ENCODE measurements at regions not wholly inside any gene's neighbourhood (a gene's known extent, or its start where the extent isn't known, plus 50 kb on each side); places are given as distances from the start of the nearest gene placed in this dataset.
"Not testable (repeated sequence)": the region's sequence is repeated elsewhere in the genome, so short reads cannot be mapped to it uniquely, and the experiment has no call there.

GRCh38 chr4:95779447-95779846 lies 60.4 kb upstream of the PDHA2 start:
- no peak overlapping the region for H3K4me3 Mint-ChIP-seq

GRCh38 chr4:95778666-95779065 lies 61.2 kb upstream of the PDHA2 start:
- Histone ChIP-seq H3K79me2 (ENCODE audit: low read depth) (no peaks in the 10 kb centered on the region), H3K4me2 (no peak overlapping the region), H3K4me1 (no peaks in the 10 kb centered on the region), H3F3A (ENCODE audit: low read depth) (no peaks in the 10 kb centered on the region), H3K36me3 (no peaks in the 10 kb centered on the region), H3K9me3 (ENCODE audit: low read depth) (no peaks in the 10 kb centered on the region), H3K27ac (no peak overlapping the region), H3K9ac (no peak overlapping the region), H3K27me3 (no peaks in the 10 kb centered on the region), H2AFZ (replicated peaks) (no peak overlapping the region), H3K4me3 (no peak overlapping the region), H4K20me1 (ENCODE audit: low read depth) (no peaks in the 10 kb centered on the region)
- TF ChIP-seq EZH2phosphoT487 (IDR thresholded peaks at IDR 0.05) (no peak), EZH2 (IDR thresholded peaks at IDR 0.05) (no peak), CTCF (IDR thresholded peaks at IDR 0.05) (no peak)
- H3K4me3 Mint-ChIP-seq = no peak overlapping the region
- no peaks in the 10 kb centered on the region for H3K4me1 Mint-ChIP-seq
- H3K36me3 Mint-ChIP-seq = no peaks in the 10 kb centered on the region
- H3K27ac Mint-ChIP-seq = no peak overlapping the region
- H3K9me3 Mint-ChIP-seq = peaks cover 6% of the 10 kb centered on the region
- H3K27me3 Mint-ChIP-seq (ENCODE audit: insufficient read depth, low read depth) = no peaks in the 10 kb centered on the region
- no peak for DNase-seq (ENCODE audit: low spot score)

More at GRCh38 chr4:95779447-95779846, 60.4 kb upstream of the PDHA2 start:
- H3K4me1 ChIP-seq = no peaks in the 10 kb centered on the region
- TF ChIP-seq EZH2 (IDR thresholded peaks at IDR 0.05) (no peak), CTCF (IDR thresholded peaks at IDR 0.05) (no peak), EZH2phosphoT487 (IDR thresholded peaks at IDR 0.05) (no peak)
- no peak overlapping the region for H3K9ac ChIP-seq
- H2AFZ ChIP-seq (replicated peaks) = no peak overlapping the region
- H3K4me3 ChIP-seq = no peak overlapping the region
- no peaks in the 10 kb centered on the region for H3K27me3 Mint-ChIP-seq (ENCODE audit: insufficient read depth, low read depth)
- H3K27ac Mint-ChIP-seq = no peak overlapping the region
- H3K4me1 Mint-ChIP-seq = no peaks in the 10 kb centered on the region
- no peak overlapping the region for H3K4me2 ChIP-seq
- H3K27me3 ChIP-seq = no peaks in the 10 kb centered on the region
- no peaks in the 10 kb centered on the region for H3F3A ChIP-seq (ENCODE audit: low read depth)
- H3K36me3 Mint-ChIP-seq = no peaks in the 10 kb centered on the region
- no peak overlapping the region for H3K27ac ChIP-seq
- H4K20me1 ChIP-seq (ENCODE audit: low read depth) = no peaks in the 10 kb centered on the region
- no peaks in the 10 kb centered on the region for H3K36me3 ChIP-seq
- no peaks in the 10 kb centered on the region for H3K79me2 ChIP-seq (ENCODE audit: low read depth)
- no peak for DNase-seq (ENCODE audit: low spot score)
- peaks cover 6% of the 10 kb centered on the region for H3K9me3 Mint-ChIP-seq
- H3K9me3 ChIP-seq (ENCODE audit: low read depth) = no peaks in the 10 kb centered on the region

- H3K9me3 Mint-ChIP-seq = peaks cover 11% of the 10 kb centered on the region
- not testable (repeated sequence) for H3K27ac ChIP-seq; H3K79me2 ChIP-seq (ENCODE audit: low read depth); H3K36me3 Mint-ChIP-seq; H4K20me1 ChIP-seq (ENCODE audit: low read depth); H3K9me3 ChIP-seq (ENCODE audit: low read depth); H3K9ac ChIP-seq; H3K4me3 Mint-ChIP-seq; H3K27me3 ChIP-seq; DNase-seq (ENCODE audit: low spot score); H2AFZ ChIP-seq (replicated peaks); H3K4me1 ChIP-seq; H3K4me1 Mint-ChIP-seq; H3K4me3 ChIP-seq; H3K27me3 Mint-ChIP-seq (ENCODE audit: insufficient read depth, low read depth); H3F3A ChIP-seq (ENCODE audit: low read depth); H3K27ac Mint-ChIP-seq; H3K36me3 ChIP-seq; H3K4me2 ChIP-seq
Observed at GRCh38 chr4:95770605-95771004, 69.3 kb upstream of the PDHA2 start.

- no peak overlapping the region for H3K4me3 ChIP-seq
- H2AFZ ChIP-seq (replicated peaks) = no peak overlapping the region
- H3K4me2 ChIP-seq = no peak overlapping the region
- H3F3A ChIP-seq (ENCODE audit: low read depth) = no peaks in the 10 kb centered on the region
- H3K9me3 ChIP-seq (ENCODE audit: low read depth) = no peaks in the 10 kb centered on the region
- H3K4me3 Mint-ChIP-seq = no peak overlapping the region
- no peaks in the 10 kb centered on the region for H3K27me3 Mint-ChIP-seq (ENCODE audit: insufficient read depth, low read depth)
- H3K27ac Mint-ChIP-seq = no peak overlapping the region
- H3K27me3 ChIP-seq = no peaks in the 10 kb centered on the region
- H3K36me3 ChIP-seq = no peaks in the 10 kb centered on the region
- peaks cover 2% of the 10 kb centered on the region for H3K9me3 Mint-ChIP-seq
- H3K36me3 Mint-ChIP-seq = no peaks in the 10 kb centered on the region
- H3K9ac ChIP-seq = no peak overlapping the region
- no peaks in the 10 kb centered on the region for H3K4me1 ChIP-seq
- no peak for DNase-seq (ENCODE audit: low spot score)
- H3K27ac ChIP-seq = no peak overlapping the region
- H3K79me2 ChIP-seq (ENCODE audit: low read depth) = no peaks in the 10 kb centered on the region
- TF ChIP-seq EZH2 (IDR thresholded peaks at IDR 0.05) (no peak), CTCF (IDR thresholded peaks at IDR 0.05) (no peak), EZH2phosphoT487 (IDR thresholded peaks at IDR 0.05) (no peak)
- H4K20me1 ChIP-seq (ENCODE audit: low read depth) = no peaks in the 10 kb centered on the region
- H3K4me1 Mint-ChIP-seq = peaks cover 6% of the 10 kb centered on the region
Observed at GRCh38 chr4:95764961-95765360, 74.9 kb upstream of the PDHA2 start.
